Body of pancreas (tissue), 4 donors: ENCODE measurements at regions not wholly inside any gene's neighbourhood (a gene's known extent, or its start where the extent isn't known, plus 50 kb on each side); places are given as distances from the start of the nearest gene placed in this dataset.

Source experiments
- ATAC-seq: fragments of 150-250 bp; one replicate; pipeline ENCODE4 v1.9.1; 2016
- DNase-seq, 4 donors: peaks; one replicate each; pipeline ENCODE4 v3.0.0-alpha.2; 2019
- H3K27ac ChIP-seq, 4 donors: fragments of 200-600 bp; sonication (generic); 1 replicate in 3 of 4; 2 replicates in 1 of 4; pipeline versions ENCODE4 v1.5.1 to v1.6.1; 2016 to 2019; ENCODE audit warnings: mild to moderate bottlenecking in 1 of 4, mixed read lengths in 1 of 4, moderate library complexity in 1 of 4
- H3K27me3 ChIP-seq, 2 donors: fragments of 200-600 bp; sonication (generic); one replicate each; pipeline ENCODE4 v1.6.0; 2016; ENCODE audit warnings: mild to moderate bottlenecking in 1 of 2
- H3K36me3 ChIP-seq, 2 donors: fragments of 200-600 bp; sonication (generic); replicated peaks in 1 of 2; 2 replicates each; pipeline ENCODE4 v1.5.1; 2016; ENCODE audit warnings: low read depth in 2 of 2; ENCODE audit not compliant: insufficient read depth in 1 of 2
- H3K4me1 ChIP-seq: fragments of 200-600 bp; sonication (generic); one replicate; pipeline ENCODE4 v1.6.0; 2016
- H3K4me3 ChIP-seq, 2 donors: fragments of 200-600 bp; sonication (generic); 1 replicate in 1 of 2; 2 replicates in 1 of 2; pipeline ENCODE4 v1.5.1; 2016 to 2019
- H3K9me3 ChIP-seq, 3 donors: fragments of 200-600 bp; sonication (generic); 1 replicate in 2 of 3; 2 replicates in 1 of 3; pipeline ENCODE4 v1.5.1; 2016
- POLR2A ChIP-seq, 3 donors: fragments of 450-650 bp; IDR thresholded peaks; one replicate each; pipeline ENCODE4 v1.6.1; 2016; ENCODE audit warnings: antibody characterized with exemption in 3 of 3, mild to moderate bottlenecking in 2 of 3
- WGBS, 2 donors: methylation state at CpG; one replicate each; pipeline ENCODE4 v1.1.5; 2017; 5-methylcytosine and 5-hydroxymethylcytosine counted together
- intact Hi-C: fragments of 100-400 bp; cut with DNase I; formaldehyde crosslinking; loops from one replicate; pipeline ENCODE4 v1.15.1; 2023
- TF ChIP-seq, protein P1 (sequence below), 7 experiments: fragments of 450-650 bp in 4 of 7; fragments of 200-600 bp in 3 of 7; sonication (generic) in 3 of 7; IDR thresholded peaks; one replicate each; pipeline ENCODE4 v1.5.1; 2016 to 2019; ENCODE audit warnings: antibody characterized with exemption in 7 of 7

DNA sequence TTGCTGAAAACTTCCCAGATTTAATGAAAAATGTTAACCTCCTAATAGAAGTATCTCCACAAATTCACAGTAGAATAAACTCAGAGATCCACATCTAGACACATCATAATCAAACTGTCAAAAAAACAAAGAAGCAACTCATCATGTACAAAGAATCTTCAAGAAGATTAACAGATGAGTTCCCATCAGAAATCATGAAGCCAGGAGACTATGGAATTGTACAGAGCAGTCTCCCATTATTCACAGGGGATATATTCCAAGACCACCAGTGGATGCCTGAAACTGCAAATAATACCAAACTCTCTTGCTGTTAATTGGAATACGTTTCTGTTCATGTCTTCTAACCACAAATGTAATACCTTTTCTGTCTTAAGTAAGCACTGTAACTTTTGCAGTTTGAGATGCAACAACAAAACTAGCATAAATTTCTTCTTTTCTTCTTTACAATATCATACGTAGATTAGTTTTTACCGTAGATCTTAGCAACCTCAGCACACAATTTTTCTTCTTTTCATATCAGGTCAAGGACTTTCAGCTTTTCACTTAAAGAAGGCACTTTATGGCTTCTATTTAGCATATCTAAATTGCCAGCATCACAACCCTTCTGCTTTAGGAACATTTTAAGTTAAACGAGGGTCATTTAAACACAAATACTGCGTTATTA is 70.3 kb upstream of the MIR17HG start:
- ATAC-seq, result no peak
- 54 to 62% methylated on average over 5 of the region's 5 CpGs for WGBS, 2 donors
- H3K4me3 ChIP-seq, result no peak overlapping the region
- DNase-seq, result no peak
- no peak for TF ChIP-seq POLR2A (IDR thresholded peaks at IDR 0.05)
- TF ChIP-seq, protein P1, sequence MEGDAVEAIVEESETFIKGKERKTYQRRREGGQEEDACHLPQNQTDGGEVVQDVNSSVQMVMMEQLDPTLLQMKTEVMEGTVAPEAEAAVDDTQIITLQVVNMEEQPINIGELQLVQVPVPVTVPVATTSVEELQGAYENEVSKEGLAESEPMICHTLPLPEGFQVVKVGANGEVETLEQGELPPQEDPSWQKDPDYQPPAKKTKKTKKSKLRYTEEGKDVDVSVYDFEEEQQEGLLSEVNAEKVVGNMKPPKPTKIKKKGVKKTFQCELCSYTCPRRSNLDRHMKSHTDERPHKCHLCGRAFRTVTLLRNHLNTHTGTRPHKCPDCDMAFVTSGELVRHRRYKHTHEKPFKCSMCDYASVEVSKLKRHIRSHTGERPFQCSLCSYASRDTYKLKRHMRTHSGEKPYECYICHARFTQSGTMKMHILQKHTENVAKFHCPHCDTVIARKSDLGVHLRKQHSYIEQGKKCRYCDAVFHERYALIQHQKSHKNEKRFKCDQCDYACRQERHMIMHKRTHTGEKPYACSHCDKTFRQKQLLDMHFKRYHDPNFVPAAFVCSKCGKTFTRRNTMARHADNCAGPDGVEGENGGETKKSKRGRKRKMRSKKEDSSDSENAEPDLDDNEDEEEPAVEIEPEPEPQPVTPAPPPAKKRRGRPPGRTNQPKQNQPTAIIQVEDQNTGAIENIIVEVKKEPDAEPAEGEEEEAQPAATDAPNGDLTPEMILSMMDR (IDR thresholded peaks at IDR 0.05), result no peak
- no peaks in the 10 kb centered on the region for H3K9me3 ChIP-seq
- H3K36me3 ChIP-seq, result no peaks in the 10 kb centered on the region
- H3K27me3 ChIP-seq, result no peaks in the 10 kb centered on the region
- intact Hi-C loops, result no loop called here
- H3K4me1 ChIP-seq, result no peaks in the 10 kb centered on the region
- H3K27ac ChIP-seq, result no peak overlapping the region

GRCh38 chr13:91278291-91278690 is 69.2 kb upstream of the MIR17HG start:
- H3K9me3 ChIP-seq, result no peaks in the 10 kb centered on the region
- TF ChIP-seq POLR2A (IDR thresholded peaks at IDR 0.05), result no peak
- TF ChIP-seq, protein P1 (IDR thresholded peaks at IDR 0.05), result no peak
- no peak overlapping the region for H3K27ac ChIP-seq
- ATAC-seq, result no peak
- intact Hi-C loops, result no loop called here
- 47 to 52% methylated on average over 3 of the region's 3 CpGs for WGBS, 2 donors
- H3K4me3 ChIP-seq, result no peak overlapping the region
- no peaks in the 10 kb centered on the region for H3K27me3 ChIP-seq
- DNase-seq, result no peak
- no peaks in the 10 kb centered on the region for H3K36me3 ChIP-seq
- no peaks in the 10 kb centered on the region for H3K4me1 ChIP-seq

DNA sequence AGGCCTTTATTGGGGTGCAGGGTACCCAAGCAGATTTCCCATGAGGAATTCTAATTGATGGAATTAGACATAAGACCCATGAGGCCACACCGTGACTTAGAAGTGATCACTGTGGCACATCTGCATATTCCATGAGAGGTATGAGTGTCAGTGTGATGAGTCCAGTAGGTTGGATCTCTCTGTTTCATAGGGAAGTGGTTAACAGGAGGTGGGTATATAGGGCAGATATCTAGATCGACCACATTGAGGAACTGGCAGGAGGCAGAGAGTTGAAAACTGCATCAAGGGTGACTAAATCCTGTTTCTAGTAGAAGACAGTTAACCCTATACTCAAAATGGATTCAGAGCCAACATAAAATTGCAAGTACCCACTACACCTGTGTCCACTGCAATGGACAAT is 68.6 kb upstream of the MIR17HG start:
- Histone ChIP-seq H3K4me3 (no peak overlapping the region), H3K9me3 (no peaks in the 10 kb centered on the region), H3K27me3 (no peaks in the 10 kb centered on the region), H3K4me1 (no peaks in the 10 kb centered on the region), H3K36me3 (no peaks in the 10 kb centered on the region), H3K27ac (no peak overlapping the region)
- no peak for TF ChIP-seq POLR2A (IDR thresholded peaks at IDR 0.05)
- TF ChIP-seq, protein P1 (IDR thresholded peaks at IDR 0.05), result no peak
- ATAC-seq, result no peak
- intact Hi-C loops, result no loop called here
- DNase-seq, result no peak
- WGBS, 2 donors, result 61 to 76% methylated on average over 2 of the region's 2 CpGs

GRCh38 chr13:91280801-91281200 is 66.7 kb upstream of the MIR17HG start:
- Histone ChIP-seq H3K27me3 (no peaks in the 10 kb centered on the region), H3K36me3 (no peaks in the 10 kb centered on the region), H3K27ac (no peak overlapping the region), H3K4me1 (no peaks in the 10 kb centered on the region), H3K9me3 (no peaks in the 10 kb centered on the region), H3K4me3 (no peak overlapping the region)
- TF ChIP-seq, protein P1 (IDR thresholded peaks at IDR 0.05), result no peak
- no peak for TF ChIP-seq POLR2A (IDR thresholded peaks at IDR 0.05)
- WGBS, 2 donors, result 52 to 60% methylated on average over 2 of the region's 2 CpGs
- ATAC-seq (no peak), DNase-seq (no peak)
- intact Hi-C loops, result no loop called here

DNA sequence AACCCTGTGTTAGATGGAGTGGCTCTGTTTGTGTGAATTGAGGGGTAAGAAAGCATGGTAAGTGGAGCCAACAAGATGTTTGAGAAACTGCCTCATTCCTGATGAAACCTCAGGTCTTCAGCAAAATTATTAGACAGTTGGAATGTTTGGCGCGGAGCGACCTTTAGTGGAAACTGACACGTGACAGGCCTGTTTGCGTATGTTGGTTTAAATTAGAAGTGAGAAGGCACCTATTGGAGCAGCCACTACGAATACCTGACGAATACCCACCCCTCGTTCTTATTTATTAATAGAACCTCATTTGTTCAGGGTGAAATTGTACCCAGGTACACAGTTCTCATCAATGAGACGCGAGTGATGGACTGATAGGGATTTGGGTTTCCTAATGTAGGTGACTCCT is 63.2 kb upstream of the MIR17HG start:
- DNase-seq, result no peak
- peaks cover 0 to 4% (median 0%) of the 10 kb centered on the region in 3 donors for H3K9me3 ChIP-seq
- intact Hi-C loops, result no loop called here
- no peak overlapping the region for H3K27ac ChIP-seq
- H3K36me3 ChIP-seq, result no peaks in the 10 kb centered on the region
- no peaks in the 10 kb centered on the region for H3K27me3 ChIP-seq
- TF ChIP-seq, protein P1 (IDR thresholded peaks at IDR 0.05), result no peak
- TF ChIP-seq POLR2A (IDR thresholded peaks at IDR 0.05), result no peak
- 83 to 87% methylated on average over 10 of the region's 10 CpGs for WGBS, 2 donors
- ATAC-seq, result no peak
- no peak overlapping the region for H3K4me3 ChIP-seq
- no peaks in the 10 kb centered on the region for H3K4me1 ChIP-seq
